Activated naive CD4-positive, alpha-beta T cell treated with anti-CD3 and anti-CD28 coated beads, Interleukin-2, amount 50 U/mL, for 72 hours (primary cell): ENCODE measurements at regions not wholly inside any gene's neighbourhood (a gene's known extent, or its start where the extent isn't known, plus 50 kb on each side); places are given as distances from the start of the nearest gene placed in this dataset.

Experiments used
- ATAC-seq, 2 donors: fragments of 150-1000 bp; cut with Tn5 transposase; 2 replicates each; pipeline ENCODE4 v1.10.0; 2021; ENCODE audit warnings: mild to moderate bottlenecking in 2 of 2, moderate library complexity in 2 of 2
- DNase-seq, 2 donors: peaks; one replicate each; pipeline ENCODE4 v3.0.0; 2021 to 2022; ENCODE audit warnings: low spot score in 2 of 2
- H3K27ac Mint-ChIP-seq, 2 donors: one replicate each; pipeline ENCODE4 v1.8.0; 2022; ENCODE audit warnings: mild to moderate bottlenecking in 2 of 2, mixed read lengths in 2 of 2
- H3K36me3 Mint-ChIP-seq, 2 donors: one replicate each; pipeline ENCODE4 v1.8.0; 2022; ENCODE audit warnings: mixed read lengths in 2 of 2
- H3K9me3 Mint-ChIP-seq, 2 donors: one replicate each; pipeline ENCODE4 v1.8.0; 2022; ENCODE audit warnings: mixed read lengths in 2 of 2

DNA sequence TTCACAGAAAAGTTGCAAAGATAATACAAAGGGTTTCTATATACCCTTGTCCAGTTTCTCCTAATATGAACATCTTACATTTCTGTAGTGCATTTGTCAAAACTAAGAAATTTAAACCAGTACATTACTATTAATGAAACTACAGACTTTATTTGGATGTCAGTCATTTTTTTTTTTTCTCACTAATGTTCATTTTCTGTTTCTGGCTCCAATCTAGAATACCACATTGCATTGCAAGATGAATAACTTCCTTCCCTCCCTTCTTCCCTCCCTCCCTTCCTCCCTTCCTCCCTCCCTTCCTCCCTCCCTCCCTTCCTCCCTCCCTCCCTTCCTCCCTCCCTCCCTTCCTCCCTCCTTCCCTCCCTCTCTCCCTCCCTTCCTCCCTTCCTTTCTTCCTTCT lies 509.2 kb upstream of the MCTP2 start:
- no peaks in the 10 kb centered on the region for H3K9me3 Mint-ChIP-seq
- no peak for DNase-seq

GRCh38 chr15:93720607-93721006 lies 510.8 kb upstream of the MCTP2 start:
- ATAC-seq: no peak
- Mint-ChIP-seq H3K9me3 (no peaks in the 10 kb centered on the region), H3K27ac (no peak overlapping the region), H3K36me3 (no peaks in the 10 kb centered on the region)
- DNase-seq: no peak

More for the DNA sequence above, 509.2 kb upstream of the MCTP2 start:
- no peak for ATAC-seq
- no peak overlapping the region for H3K27ac Mint-ChIP-seq
- H3K36me3 Mint-ChIP-seq: no peaks in the 10 kb centered on the region

GRCh38 chr15:93719921-93720351 lies 511.4 kb upstream of the MCTP2 start:
- Mint-ChIP-seq H3K36me3 (no peaks in the 10 kb centered on the region), H3K27ac (no peak overlapping the region), H3K9me3 (no peaks in the 10 kb centered on the region)
- no peak for DNase-seq
- ATAC-seq: no peak

DNA sequence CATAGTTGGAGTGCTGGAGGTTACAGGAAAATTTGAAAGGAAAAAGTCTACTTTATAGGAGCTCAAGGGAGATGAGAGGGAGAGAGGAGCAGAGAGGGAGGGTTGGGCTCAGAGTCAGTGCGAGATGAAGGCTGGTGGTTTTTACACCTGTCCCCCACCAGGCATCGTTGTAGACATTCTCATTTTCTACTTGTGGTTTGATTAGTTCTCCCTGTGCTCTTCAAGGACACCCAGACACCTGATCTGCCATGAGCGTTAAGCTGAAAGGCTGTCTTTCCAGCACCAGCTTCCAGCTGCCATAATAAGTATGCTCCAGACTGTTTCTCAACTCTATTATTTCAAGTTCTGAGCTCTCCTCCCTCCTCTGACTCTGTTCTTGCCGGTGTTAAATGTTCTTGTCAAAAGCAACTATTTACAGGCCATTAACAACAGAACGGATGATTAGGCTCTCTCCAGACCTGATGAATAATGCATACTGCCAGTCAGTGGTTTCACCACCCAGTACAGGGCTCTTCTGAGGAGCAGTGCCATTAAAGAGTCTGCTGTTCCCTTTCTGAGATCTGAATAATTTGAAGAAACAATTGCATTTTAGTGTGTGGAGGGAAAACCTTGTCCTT lies 514.6 kb upstream of the MCTP2 start:
- no peak for ATAC-seq
- Mint-ChIP-seq H3K27ac (no peak overlapping the region), H3K9me3 (no peaks in the 10 kb centered on the region), H3K36me3 (no peaks in the 10 kb centered on the region)
- DNase-seq: no peak

DNA sequence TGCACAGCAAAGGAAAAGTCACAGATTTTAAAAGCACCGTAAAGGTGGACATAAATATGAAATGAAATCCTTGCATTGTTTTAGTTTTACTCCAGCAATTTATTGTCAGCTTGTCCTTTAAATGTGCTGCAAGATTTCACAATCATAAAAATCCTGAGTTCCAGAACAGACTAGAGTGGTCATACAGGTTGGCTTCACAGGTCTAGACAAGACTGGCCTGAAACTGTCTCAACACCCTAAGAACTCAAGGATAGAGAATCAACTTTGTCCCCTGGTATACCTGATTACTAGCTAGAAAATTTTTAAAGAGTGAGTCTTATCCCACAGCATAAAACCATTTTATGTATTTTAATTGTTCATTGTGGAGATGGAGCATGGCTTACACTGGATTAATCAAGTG lies 521.7 kb upstream of the MCTP2 start:
- ATAC-seq: no peak
- Mint-ChIP-seq H3K36me3 (no peaks in the 10 kb centered on the region), H3K27ac (no peak overlapping the region), H3K9me3 (no peaks in the 10 kb centered on the region)
- DNase-seq: no peak

GRCh38 chr15:93708724-93709445 lies 522.5 kb upstream of the MCTP2 start:
- no peaks in the 10 kb centered on the region for H3K9me3 Mint-ChIP-seq
- no peak for ATAC-seq
- no peak overlapping the region for H3K27ac Mint-ChIP-seq
- H3K36me3 Mint-ChIP-seq: no peaks in the 10 kb centered on the region
- no peak for DNase-seq

GRCh38 chr15:93707751-93708150 lies 523.6 kb upstream of the MCTP2 start:
- no peaks in the 10 kb centered on the region for H3K36me3 Mint-ChIP-seq
- H3K27ac Mint-ChIP-seq: no peak overlapping the region
- no peak for DNase-seq

DNA sequence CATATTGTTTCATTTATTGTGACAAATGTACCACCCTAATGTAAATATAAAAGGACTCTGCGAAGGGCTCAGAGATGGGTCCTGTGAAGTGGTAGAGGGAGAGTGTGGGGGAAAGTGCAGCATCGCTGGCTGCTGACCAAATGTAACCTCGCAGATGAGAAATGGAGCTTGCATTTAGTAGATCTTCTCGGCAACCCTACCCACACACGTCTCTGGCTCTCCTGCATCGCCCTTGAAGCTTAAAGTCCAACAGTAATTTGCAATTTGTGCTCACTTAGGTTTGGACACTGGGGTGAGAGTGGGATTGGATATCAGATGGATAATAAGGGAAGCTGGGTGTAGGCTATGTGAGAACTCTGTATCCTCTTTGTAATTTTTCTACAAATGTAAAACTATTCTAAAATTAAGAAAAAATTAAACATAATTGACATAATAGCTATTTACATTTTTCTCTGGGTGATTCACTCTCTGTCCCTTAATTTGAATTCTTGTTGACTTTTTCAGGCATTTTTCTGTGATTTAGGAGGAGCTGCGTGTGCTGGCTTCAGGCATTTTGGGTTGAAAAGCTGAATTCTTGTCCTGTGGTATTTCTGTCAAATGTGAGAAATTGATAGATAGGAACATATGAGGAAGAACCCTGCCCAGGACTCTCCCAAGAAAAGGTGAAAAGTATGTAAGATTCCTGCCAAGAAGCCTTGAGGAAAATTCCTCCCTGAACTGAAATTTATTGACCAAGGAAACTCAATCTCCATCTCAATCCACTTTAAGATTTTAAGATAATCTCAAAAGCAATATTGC lies 524.7 kb upstream of the MCTP2 start:
- Mint-ChIP-seq H3K27ac (no peak overlapping the region), H3K9me3 (peaks cover 0 to 3% of the 10 kb centered on the region in 2 donors), H3K36me3 (no peaks in the 10 kb centered on the region)
- no peak for DNase-seq
- no peak for ATAC-seq

More at GRCh38 chr15:93707751-93708150, 523.6 kb upstream of the MCTP2 start:
- no peak for ATAC-seq
- H3K9me3 Mint-ChIP-seq: peaks cover 0 to 3% of the 10 kb centered on the region in 2 donors

DNA sequence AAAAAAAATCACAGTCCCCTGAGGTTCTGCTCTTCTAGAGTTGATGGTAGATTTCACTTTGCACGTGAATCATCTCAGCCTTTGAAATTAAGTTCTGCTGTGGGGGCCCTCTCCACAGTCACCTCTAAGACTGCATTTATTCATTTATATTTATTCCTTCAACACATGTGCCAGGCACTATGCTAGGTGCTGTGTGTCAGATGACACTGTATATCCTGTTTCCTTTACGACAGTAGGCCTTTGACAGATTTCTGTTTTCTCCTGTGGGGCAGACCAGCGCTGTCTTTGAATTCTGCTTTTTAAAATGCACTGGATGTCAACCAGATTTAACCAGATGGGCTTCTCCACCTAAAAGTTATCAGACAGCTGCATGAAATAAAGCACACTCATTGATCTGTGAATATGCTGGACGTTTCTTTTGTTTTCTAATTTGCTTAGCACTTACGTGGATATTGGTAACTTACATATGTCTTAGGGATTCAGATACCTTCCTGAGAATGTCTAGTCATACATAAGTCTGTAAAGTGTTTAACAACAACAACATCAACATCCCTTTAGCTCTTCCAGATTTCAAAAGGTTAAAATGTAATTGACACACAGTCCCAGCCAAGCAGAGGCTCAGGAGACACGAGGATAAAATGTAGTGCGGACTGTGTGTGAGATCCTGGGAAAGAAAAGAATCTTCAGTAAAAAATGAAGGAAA lies 525.5 kb upstream of the MCTP2 start:
- ATAC-seq (no peak), DNase-seq (no peak)
- no peaks in the 10 kb centered on the region for H3K36me3 Mint-ChIP-seq
- no peak overlapping the region for H3K27ac Mint-ChIP-seq
- H3K9me3 Mint-ChIP-seq: peaks cover 0 to 3% of the 10 kb centered on the region in 2 donors

GRCh38 chr15:93703092-93703739 lies 528.1 kb upstream of the MCTP2 start:
- H3K27ac Mint-ChIP-seq: no peak overlapping the region

DNA sequence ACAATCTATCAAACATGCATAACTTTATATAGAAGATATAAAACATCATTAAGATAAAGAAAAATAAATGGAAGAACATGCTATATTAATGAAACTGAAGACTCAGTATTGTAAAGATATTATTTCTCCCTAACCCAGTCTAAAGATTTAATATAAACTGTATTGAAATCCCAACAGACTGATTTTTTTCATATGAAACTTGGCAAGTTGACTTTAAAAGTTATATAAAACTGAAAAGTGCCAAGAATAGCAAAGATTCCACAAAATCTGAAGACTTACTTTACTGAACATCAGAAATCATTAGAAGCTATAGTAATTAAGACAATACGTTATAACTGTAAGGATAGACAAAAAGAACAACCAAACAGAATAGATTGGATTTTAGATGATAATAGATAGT lies 531.3 kb upstream of the MCTP2 start:
- DNase-seq: no peak
- Mint-ChIP-seq H3K9me3 (peaks cover 3 to 11% of the 10 kb centered on the region in 2 donors), H3K27ac (no peak overlapping the region), H3K36me3 (no peaks in the 10 kb centered on the region)
- no peak for ATAC-seq

More at GRCh38 chr15:93703092-93703739, 528.1 kb upstream of the MCTP2 start:
- H3K9me3 Mint-ChIP-seq: peaks cover 0 to 3% of the 10 kb centered on the region in 2 donors
- H3K36me3 Mint-ChIP-seq: no peaks in the 10 kb centered on the region
- no peak for DNase-seq
- no peak for ATAC-seq

GRCh38 chr15:93694033-93694432 lies 537.3 kb upstream of the MCTP2 start:
- H3K27ac Mint-ChIP-seq: no peak overlapping the region
- ATAC-seq (no peak), DNase-seq (no peak)
- H3K36me3 Mint-ChIP-seq: no peaks in the 10 kb centered on the region
- H3K9me3 Mint-ChIP-seq: peaks cover 0 to 14% of the 10 kb centered on the region in 2 donors

GRCh38 chr15:93683651-93684050 lies 547.7 kb upstream of the MCTP2 start:
- peaks cover 0 to 25% of the 10 kb centered on the region in 2 donors for H3K36me3 Mint-ChIP-seq
- DNase-seq: no peak
- H3K9me3 Mint-ChIP-seq: peaks cover 13 to 26% of the 10 kb centered on the region in 2 donors
- ATAC-seq: no peak
- no peak overlapping the region for H3K27ac Mint-ChIP-seq

DNA sequence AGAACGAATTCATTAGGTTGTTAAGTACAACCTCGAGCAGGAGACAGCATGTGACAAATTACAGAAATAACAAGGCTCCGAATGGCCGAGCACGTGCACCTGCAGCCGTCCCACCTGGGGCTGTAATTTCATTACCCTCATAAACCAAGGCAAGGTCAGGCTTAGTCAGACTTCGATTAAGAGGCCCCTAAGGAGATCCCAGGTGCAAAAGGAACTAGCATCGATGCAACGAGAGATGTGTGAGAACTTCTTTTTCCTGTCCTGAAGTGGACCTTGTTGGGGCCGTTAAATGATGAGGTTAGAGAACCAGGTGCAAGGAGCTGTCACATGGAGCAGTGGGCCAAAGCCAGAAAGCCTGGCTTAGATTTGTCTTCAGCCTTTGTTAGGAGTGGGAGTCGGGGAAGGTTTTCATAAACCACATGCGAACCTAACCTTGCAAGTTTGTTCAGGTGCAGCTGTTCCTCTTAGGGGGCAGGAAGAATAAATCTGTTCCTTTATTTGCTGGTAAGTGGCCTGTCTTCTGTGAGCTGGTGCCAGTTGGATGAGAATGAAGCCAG lies 559.9 kb upstream of the MCTP2 start:
- Mint-ChIP-seq H3K27ac (no peak overlapping the region), H3K36me3 (peaks cover 0 to 6% of the 10 kb centered on the region in 2 donors), H3K9me3 (peaks cover 0 to 4% of the 10 kb centered on the region in 2 donors)
- no peak for ATAC-seq
- DNase-seq: no peak

DNA sequence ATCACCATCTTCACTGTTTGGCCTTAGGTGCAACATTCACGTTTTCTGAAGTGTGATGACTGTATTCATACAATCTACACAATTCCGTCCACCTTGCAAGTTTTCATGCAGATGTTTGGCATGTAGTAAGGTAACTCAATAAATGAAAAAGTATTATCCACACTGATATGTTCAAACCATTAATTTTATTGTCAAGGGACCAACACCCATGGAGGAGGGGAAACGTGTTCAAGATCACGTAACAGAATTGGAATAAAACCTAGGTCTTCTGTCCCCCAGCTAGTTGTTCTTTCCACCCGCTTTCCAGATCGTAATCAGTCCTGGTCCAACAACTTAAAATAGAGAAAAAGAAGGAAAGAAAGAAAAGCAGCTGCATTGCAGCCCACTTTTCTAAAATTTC lies 560.4 kb upstream of the MCTP2 start:
- ATAC-seq (no peak), DNase-seq (no peak)
- Mint-ChIP-seq H3K9me3 (peaks cover 0 to 4% of the 10 kb centered on the region in 2 donors), H3K36me3 (peaks cover 0 to 6% of the 10 kb centered on the region in 2 donors), H3K27ac (no peak overlapping the region)
